HEK293 (cell line): ENCODE measurements at regions not wholly inside any gene's neighbourhood (a gene's known extent, or its start where the extent isn't known, plus 50 kb on each side); places are given as distances from the start of the nearest gene placed in this dataset.

ENCODE experiments used
- CTCF ChIA-PET: fragments of 350-600 bp; formaldehyde crosslinking; extraction: SDS; loops from one replicate; lab custom pipeline; 2021; ENCODE audit warnings: antibody characterized with exemption; lab: Yijun Ruan, JAX
- POLR2A ChIA-PET: fragments of 300-600 bp; formaldehyde crosslinking; extraction: SDS; loops from one replicate; lab custom pipeline; 2020; ENCODE audit warnings: antibody characterized with exemption, inconsistent platforms; lab: Yijun Ruan, JAX
- H3K27ac ChIP-seq: fragments of 200-500 bp; sonication (Bioruptor generic); 2 replicates; pipeline ENCODE4 v1.5.1; 2014; ENCODE audit warnings: low read depth, low read length, control low read depth, inconsistent platforms; ENCODE audit errors: extremely low read depth
- H3K36me3 ChIP-seq, 2 experiments: fragments of 200-500 bp in 1 of 2; sonication (Bioruptor generic) in 1 of 2; 1 replicate in 1 of 2; 2 replicates in 1 of 2; pipeline ENCODE4 v1.5.1; 2014 to 2017; ENCODE audit warnings: inconsistent platforms in 2 of 2, low read length in 2 of 2; ENCODE audit not compliant: control insufficient read depth in 2 of 2, insufficient read depth in 1 of 2
- H3K4me1 ChIP-seq: fragments of 200-500 bp; sonication (Bioruptor generic); 2 replicates; pipeline ENCODE4 v1.5.1; 2014; ENCODE audit warnings: mild to moderate bottlenecking, low read length, inconsistent platforms; ENCODE audit not compliant: control insufficient read depth, insufficient read depth
- H3K4me3 ChIP-seq: 2 replicates; pipeline ENCODE4 v1.5.1; 2011; ENCODE audit warnings: low read depth, mild to moderate bottlenecking, control low read depth, low read length, moderate library complexity
- H3K9me3 ChIP-seq: fragments of 200-500 bp; sonication (Bioruptor generic); 2 replicates; pipeline ENCODE4 v1.5.1; 2014; ENCODE audit warnings: low read depth, low read length, inconsistent platforms; ENCODE audit not compliant: control insufficient read depth, insufficient read depth
- GLIS1 ChIP-seq: fragments of 450-650 bp; formaldehyde crosslinking; IDR thresholded peaks from 2 replicates; pipeline ENCODE4 v1.5.1; 2016; ENCODE audit warnings: missing biosample characterization, missing genetic modification characterization
- ZBTB20 ChIP-seq: fragments of 450-650 bp; formaldehyde crosslinking; IDR thresholded peaks from 2 replicates; pipeline ENCODE4 v1.5.1; 2016; ENCODE audit warnings: missing biosample characterization, missing genetic modification characterization
- ZBTB8A ChIP-seq: fragments of 450-650 bp; formaldehyde crosslinking; IDR thresholded peaks from 2 replicates; pipeline ENCODE4 v1.5.1; 2016; ENCODE audit warnings: missing biosample characterization, missing genetic modification characterization
- ZFP37 ChIP-seq: fragments of 450-650 bp; formaldehyde crosslinking; IDR thresholded peaks from 2 replicates; pipeline ENCODE4 v1.5.1; 2016; ENCODE audit warnings: missing biosample characterization, missing genetic modification characterization
- ZNF138 ChIP-seq: fragments of 450-650 bp; formaldehyde crosslinking; IDR thresholded peaks from 2 replicates; pipeline ENCODE4 v1.5.1; 2016; ENCODE audit warnings: missing biosample characterization, missing genetic modification characterization, borderline replicate concordance
- ZNF354C ChIP-seq: fragments of 450-650 bp; formaldehyde crosslinking; IDR thresholded peaks from 2 replicates; pipeline ENCODE4 v1.5.1; 2016; ENCODE audit warnings: missing biosample characterization, missing genetic modification characterization, low read depth, borderline replicate concordance
- ZNF416 ChIP-seq: fragments of 450-650 bp; formaldehyde crosslinking; IDR thresholded peaks from 2 replicates; pipeline ENCODE4 v1.5.1; 2016; ENCODE audit warnings: missing biosample characterization, missing genetic modification characterization
- ZNF585B ChIP-seq: fragments of 450-650 bp; formaldehyde crosslinking; IDR thresholded peaks from 2 replicates; pipeline ENCODE4 v1.5.1; 2016; ENCODE audit warnings: missing biosample characterization, missing genetic modification characterization
- ZNF596 ChIP-seq: fragments of 450-650 bp; IDR thresholded peaks from 2 replicates; pipeline ENCODE4 v1.5.0; 2018; ENCODE audit warnings: missing biosample characterization, mild to moderate bottlenecking, missing genetic modification characterization, moderate library complexity
- TF ChIP-seq, protein P1 (sequence below): fragments of 450-650 bp; IDR thresholded peaks from 2 replicates; pipeline ENCODE4 v1.5.1; 2018; ENCODE audit warnings: missing biosample characterization, mild to moderate bottlenecking, missing genetic modification characterization
- TF ChIP-seq, protein P2 (sequence below): fragments of 450-650 bp; formaldehyde crosslinking; IDR thresholded peaks from 2 replicates; pipeline ENCODE4 v1.5.1; 2016; ENCODE audit warnings: missing biosample characterization, missing genetic modification characterization
- TF ChIP-seq, protein P3 (sequence below): fragments of 450-650 bp; formaldehyde crosslinking; IDR thresholded peaks from 2 replicates; pipeline ENCODE4 v1.5.1; 2016; ENCODE audit warnings: missing biosample characterization, missing genetic modification characterization
- TF ChIP-seq, protein P4 (sequence below): fragments of 450-650 bp; formaldehyde crosslinking; IDR thresholded peaks from 2 replicates; pipeline ENCODE4 v1.5.1; 2016; ENCODE audit warnings: missing biosample characterization, missing genetic modification characterization
- TF ChIP-seq, protein P5 (sequence below): fragments of 450-650 bp; formaldehyde crosslinking; IDR thresholded peaks from 2 replicates; pipeline ENCODE4 v1.5.1; 2016; ENCODE audit warnings: missing biosample characterization, missing genetic modification characterization

DNA sequence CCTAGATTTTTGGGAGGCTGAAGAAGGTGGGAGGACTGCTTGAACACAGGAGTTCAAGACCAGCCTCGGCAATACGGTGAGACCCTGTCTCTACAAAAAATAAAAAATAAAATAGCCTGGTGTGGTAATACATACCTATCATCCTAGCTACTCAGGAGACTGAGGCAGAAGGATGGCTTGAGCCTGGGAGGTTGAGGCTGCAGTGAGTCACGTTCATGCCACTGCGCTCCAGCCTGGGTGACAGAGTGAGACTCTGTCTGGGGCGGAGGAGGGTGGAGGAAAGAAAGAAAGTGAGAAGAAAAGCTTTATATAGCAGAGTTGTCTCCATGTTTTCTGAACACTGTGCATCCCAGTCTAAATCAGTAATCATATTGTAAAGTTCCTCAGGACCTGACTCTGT is 301.4 kb upstream of the CNTN6 start:
- no peak for TF ChIP-seq ZNF354C (tag by site-specific recombination)
- ChIA-PET CTCF (interaction anchor here (0.7 kb wide), 1 partner anchor 21 kb away, joined by 3 read pairs; no protein-coding TSS in a partner anchor), POLR2A (no interaction called here)
- Histone ChIP-seq H3K9me3 (no peaks in the 10 kb centered on the region), H3K36me3 (no peaks in the 10 kb centered on the region), H3K4me3 (no peak overlapping the region), H3K4me1 (no peaks in the 10 kb centered on the region), H3K27ac (no peak overlapping the region)

DNA sequence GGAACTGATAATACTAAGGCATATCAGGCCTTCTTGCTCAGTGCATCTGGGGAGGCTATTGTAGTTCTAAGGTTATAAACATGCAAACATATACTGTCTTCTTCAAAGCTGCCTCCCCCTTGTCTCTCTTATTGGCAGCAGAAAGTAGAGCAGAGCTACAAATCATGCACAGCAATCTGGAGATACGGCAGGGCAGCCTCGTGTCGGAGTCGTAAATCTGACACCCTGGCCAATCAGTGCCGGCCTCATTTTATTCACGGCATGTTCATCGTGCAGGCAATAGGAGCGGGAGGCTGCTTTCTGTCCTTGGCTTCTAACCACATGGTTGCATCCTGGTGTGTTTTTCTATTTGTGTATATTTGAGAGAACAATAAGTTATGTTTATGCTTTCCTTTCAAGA is 300.2 kb upstream of the CNTN6 start:
- Histone ChIP-seq H3K36me3 (no peaks in the 10 kb centered on the region), H3K4me1 (no peaks in the 10 kb centered on the region), H3K27ac (no peak overlapping the region), H3K4me3 (no peak overlapping the region), H3K9me3 (no peaks in the 10 kb centered on the region)
- TF ChIP-seq, protein P1, sequence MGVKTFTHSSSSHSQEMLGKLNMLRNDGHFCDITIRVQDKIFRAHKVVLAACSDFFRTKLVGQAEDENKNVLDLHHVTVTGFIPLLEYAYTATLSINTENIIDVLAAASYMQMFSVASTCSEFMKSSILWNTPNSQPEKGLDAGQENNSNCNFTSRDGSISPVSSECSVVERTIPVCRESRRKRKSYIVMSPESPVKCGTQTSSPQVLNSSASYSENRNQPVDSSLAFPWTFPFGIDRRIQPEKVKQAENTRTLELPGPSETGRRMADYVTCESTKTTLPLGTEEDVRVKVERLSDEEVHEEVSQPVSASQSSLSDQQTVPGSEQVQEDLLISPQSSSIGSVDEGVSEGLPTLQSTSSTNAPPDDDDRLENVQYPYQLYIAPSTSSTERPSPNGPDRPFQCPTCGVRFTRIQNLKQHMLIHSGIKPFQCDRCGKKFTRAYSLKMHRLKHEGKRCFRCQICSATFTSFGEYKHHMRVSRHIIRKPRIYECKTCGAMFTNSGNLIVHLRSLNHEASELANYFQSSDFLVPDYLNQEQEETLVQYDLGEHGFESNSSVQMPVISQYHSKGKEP (tag by site-specific recombination): no peak
- no peak for TF ChIP-seq ZNF138 (tag by site-specific recombination)
- TF ChIP-seq, protein P2, sequence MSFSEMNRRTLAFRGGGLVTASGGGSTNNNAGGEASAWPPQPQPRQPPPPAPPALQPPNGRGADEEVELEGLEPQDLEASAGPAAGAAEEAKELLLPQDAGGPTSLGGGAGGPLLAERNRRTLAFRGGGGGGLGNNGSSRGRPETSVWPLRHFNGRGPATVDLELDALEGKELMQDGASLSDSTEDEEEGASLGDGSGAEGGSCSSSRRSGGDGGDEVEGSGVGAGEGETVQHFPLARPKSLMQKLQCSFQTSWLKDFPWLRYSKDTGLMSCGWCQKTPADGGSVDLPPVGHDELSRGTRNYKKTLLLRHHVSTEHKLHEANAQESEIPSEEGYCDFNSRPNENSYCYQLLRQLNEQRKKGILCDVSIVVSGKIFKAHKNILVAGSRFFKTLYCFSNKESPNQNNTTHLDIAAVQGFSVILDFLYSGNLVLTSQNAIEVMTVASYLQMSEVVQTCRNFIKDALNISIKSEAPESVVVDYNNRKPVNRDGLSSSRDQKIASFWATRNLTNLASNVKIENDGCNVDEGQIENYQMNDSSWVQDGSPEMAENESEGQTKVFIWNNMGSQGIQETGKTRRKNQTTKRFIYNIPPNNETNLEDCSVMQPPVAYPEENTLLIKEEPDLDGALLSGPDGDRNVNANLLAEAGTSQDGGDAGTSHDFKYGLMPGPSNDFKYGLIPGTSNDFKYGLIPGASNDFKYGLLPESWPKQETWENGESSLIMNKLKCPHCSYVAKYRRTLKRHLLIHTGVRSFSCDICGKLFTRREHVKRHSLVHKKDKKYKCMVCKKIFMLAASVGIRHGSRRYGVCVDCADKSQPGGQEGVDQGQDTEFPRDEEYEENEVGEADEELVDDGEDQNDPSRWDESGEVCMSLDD (tag by site-specific recombination): no peak
- no peak for TF ChIP-seq ZFP37 (tag by site-specific recombination)
- TF ChIP-seq ZBTB20 (tag by site-specific recombination): no peak
- TF ChIP-seq, protein P3, sequence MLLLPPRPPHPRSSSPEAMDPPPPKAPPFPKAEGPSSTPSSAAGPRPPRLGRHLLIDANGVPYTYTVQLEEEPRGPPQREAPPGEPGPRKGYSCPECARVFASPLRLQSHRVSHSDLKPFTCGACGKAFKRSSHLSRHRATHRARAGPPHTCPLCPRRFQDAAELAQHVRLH: no peak
- TF ChIP-seq ZNF416 (tag by site-specific recombination): no peak
- TF ChIP-seq ZNF585B (tag by site-specific recombination): no peak
- no peak for TF ChIP-seq ZBTB8A (tag by site-specific recombination)
- TF ChIP-seq, protein P4, sequence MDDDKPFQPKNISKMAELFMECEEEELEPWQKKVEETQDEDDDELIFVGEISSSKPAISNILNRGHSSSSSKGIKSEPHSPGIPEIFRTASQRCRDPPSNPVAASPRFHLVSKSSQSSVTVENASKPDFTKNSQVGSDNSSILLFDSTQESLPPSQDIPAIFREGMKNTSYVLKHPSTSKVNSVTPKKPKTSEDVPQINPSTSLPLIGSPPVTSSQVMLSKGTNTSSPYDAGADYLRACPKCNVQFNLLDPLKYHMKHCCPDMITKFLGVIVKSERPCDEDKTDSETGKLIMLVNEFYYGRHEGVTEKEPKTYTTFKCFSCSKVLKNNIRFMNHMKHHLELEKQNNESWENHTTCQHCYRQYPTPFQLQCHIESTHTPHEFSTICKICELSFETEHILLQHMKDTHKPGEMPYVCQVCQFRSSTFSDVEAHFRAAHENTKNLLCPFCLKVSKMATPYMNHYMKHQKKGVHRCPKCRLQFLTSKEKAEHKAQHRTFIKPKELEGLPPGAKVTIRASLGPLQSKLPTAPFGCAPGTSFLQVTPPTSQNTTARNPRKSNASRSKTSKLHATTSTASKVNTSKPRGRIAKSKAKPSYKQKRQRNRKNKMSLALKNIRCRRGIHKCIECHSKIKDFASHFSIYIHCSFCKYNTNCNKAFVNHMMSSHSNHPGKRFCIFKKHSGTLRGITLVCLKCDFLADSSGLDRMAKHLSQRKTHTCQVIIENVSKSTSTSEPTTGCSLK: no peak
- TF ChIP-seq ZNF596 (tag by site-specific recombination): no peak
- TF ChIP-seq GLIS1 (tag by site-specific recombination): no peak
- TF ChIP-seq, protein P5, sequence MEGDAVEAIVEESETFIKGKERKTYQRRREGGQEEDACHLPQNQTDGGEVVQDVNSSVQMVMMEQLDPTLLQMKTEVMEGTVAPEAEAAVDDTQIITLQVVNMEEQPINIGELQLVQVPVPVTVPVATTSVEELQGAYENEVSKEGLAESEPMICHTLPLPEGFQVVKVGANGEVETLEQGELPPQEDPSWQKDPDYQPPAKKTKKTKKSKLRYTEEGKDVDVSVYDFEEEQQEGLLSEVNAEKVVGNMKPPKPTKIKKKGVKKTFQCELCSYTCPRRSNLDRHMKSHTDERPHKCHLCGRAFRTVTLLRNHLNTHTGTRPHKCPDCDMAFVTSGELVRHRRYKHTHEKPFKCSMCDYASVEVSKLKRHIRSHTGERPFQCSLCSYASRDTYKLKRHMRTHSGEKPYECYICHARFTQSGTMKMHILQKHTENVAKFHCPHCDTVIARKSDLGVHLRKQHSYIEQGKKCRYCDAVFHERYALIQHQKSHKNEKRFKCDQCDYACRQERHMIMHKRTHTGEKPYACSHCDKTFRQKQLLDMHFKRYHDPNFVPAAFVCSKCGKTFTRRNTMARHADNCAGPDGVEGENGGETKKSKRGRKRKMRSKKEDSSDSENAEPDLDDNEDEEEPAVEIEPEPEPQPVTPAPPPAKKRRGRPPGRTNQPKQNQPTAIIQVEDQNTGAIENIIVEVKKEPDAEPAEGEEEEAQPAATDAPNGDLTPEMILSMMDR (tag by site-specific recombination): no peak
- ChIA-PET POLR2A (no interaction called here), CTCF (no interaction called here)
